ENCODE measurements at regions not wholly inside any gene's neighbourhood (a gene's known extent, or its start where the extent isn't known, plus 50 kb on each side); places are given as distances from the start of the nearest gene placed in this dataset.

DNA sequence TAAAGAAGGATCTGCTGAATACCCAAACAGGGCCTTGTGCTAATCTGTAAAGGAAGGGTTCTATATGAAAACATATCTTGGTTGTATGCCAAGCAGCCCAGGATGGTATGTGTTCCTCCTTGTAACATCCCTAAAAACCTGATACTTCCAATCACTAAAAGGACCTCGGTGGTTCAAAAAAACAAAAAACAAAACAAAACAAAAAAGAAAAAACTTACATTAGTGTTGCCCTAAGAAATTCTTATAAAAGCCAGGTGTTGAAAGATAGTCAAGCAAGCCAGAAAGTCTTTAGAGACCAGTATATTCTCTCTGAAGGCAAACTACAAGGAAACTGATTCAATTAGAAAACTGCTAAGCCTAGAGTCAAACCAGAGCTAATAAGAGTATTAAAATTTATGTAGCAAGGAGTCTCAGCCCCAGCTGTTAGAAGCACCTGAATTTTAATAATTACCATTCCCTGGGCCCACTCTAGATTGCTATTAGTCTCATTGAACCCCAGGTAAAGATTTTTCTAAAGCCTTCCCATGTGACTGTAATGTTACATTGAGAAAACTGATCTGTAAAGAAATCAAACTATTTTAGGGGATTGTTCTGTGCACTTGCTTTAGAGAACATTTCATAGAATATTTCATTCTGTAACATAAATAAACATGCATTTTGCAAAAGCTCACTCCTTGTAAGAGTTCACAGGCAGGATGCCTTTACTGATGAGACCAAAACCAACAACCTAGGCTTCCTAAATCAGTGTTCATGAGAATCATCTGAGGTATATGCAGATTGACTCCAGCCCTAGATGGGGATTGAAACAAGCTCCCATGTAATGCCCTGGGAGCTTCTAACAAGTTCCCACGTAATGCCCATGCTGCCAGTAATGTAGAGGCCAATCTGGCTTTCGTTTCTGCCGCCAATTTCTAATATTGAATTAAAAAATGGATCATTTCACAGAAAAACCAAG is 95.2 kb upstream of the BTN3A2 start:
- Histone ChIP-seq H3K4me2 (ENCODE audit: insufficient read depth, insufficient read length, low read length) (peak overlapping the region; percentile 92), H2BK120ac (ENCODE audit: low read depth, low read length, poor library complexity, severe bottlenecking) (no peak overlapping the region), H4K20me1 (ENCODE audit: control insufficient read depth, insufficient read depth, insufficient read length) (no peaks in the 10 kb centered on the region), H3K9ac (ENCODE audit: extremely low read depth, insufficient read length, low read length) (peak overlapping the region; percentile 99), H3K14ac (ENCODE audit: insufficient read depth, low read length) (peak overlapping the region; percentile 4; the same call in 1 of the 2 replicates), H3K27me3 (ENCODE audit: insufficient read depth, low read length) (no peaks in the 10 kb centered on the region), H4K5ac (ENCODE audit: insufficient read length, low read depth, low read length) (no peak overlapping the region), H2BK12ac (ENCODE audit: insufficient read length, low read depth, low read length) (no peak overlapping the region), H3K9me3 (ENCODE audit: control insufficient read depth, low read depth, low read length) (no peaks in the 10 kb centered on the region), H3K79me2 (ENCODE audit: insufficient read depth, low read length) (no peaks in the 10 kb centered on the region; the same call in 1 of the 2 replicates), H3K79me1 (ENCODE audit: insufficient read depth, low read depth, low read length, poor library complexity, severe bottlenecking) (no peaks in the 10 kb centered on the region), H2AFZ (ENCODE audit: low read length) (no peak overlapping the region), H3K27ac (ENCODE audit: insufficient read length, low read depth, low read length) (peak overlapping the region; percentile 86), H2BK20ac (ENCODE audit: low read depth, low read length, poor library complexity, severe bottlenecking) (no peak overlapping the region), H2BK5ac (ENCODE audit: insufficient read length, low read length) (no peak overlapping the region), H2BK15ac (ENCODE audit: low read depth, low read length) (no peak overlapping the region), H3T11ph (ENCODE audit: low read length) (no peak overlapping the region), H4K8ac (replicated peaks; ENCODE audit: insufficient read length, low read depth, low read length) (no peak overlapping the region), H3K56ac (ENCODE audit: insufficient read length, low read depth, low read length) (no peak overlapping the region), H4K91ac (ENCODE audit: insufficient read length, low read depth, low read length) (no peak overlapping the region), H3K18ac (ENCODE audit: insufficient read length, low read depth, low read length) (peak overlapping the region; percentile 22), H3K23me2 (ENCODE audit: insufficient read length, low read depth, low read length, poor library complexity, severe bottlenecking) (peaks cover 23% of the 10 kb centered on the region), H3K4me1 (ENCODE audit: insufficient read depth, low read length) (no peaks in the 10 kb centered on the region; the same call in 1 of the 2 replicates), H2AK5ac (ENCODE audit: insufficient read length, low read length) (no peak overlapping the region), H3K4ac (ENCODE audit: low read depth, low read length) (no peak overlapping the region), H3K23ac (ENCODE audit: insufficient read length, low read depth, low read length) (no peak overlapping the region)
- peak overlapping the region in 2 of 3 experiments; percentile 98 to 99 for H3K27ac Mint-ChIP-seq
- no peaks in the 10 kb centered on the region; a peak in 2 of 7 replicates for H3K36me3 Mint-ChIP-seq (ENCODE audit: insufficient read depth in 1 of 3, low read depth in 3 of 3)
- H3K4me3 Mint-ChIP-seq, result no peak overlapping the region
- peaks cover 24 to 25% of the 10 kb centered on the region in 2 experiments for H3K4me1 Mint-ChIP-seq
- no peaks in the 10 kb centered on the region for H3K9me3 Mint-ChIP-seq
- TF ChIP-seq, protein P1, sequence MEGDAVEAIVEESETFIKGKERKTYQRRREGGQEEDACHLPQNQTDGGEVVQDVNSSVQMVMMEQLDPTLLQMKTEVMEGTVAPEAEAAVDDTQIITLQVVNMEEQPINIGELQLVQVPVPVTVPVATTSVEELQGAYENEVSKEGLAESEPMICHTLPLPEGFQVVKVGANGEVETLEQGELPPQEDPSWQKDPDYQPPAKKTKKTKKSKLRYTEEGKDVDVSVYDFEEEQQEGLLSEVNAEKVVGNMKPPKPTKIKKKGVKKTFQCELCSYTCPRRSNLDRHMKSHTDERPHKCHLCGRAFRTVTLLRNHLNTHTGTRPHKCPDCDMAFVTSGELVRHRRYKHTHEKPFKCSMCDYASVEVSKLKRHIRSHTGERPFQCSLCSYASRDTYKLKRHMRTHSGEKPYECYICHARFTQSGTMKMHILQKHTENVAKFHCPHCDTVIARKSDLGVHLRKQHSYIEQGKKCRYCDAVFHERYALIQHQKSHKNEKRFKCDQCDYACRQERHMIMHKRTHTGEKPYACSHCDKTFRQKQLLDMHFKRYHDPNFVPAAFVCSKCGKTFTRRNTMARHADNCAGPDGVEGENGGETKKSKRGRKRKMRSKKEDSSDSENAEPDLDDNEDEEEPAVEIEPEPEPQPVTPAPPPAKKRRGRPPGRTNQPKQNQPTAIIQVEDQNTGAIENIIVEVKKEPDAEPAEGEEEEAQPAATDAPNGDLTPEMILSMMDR (conservative IDR thresholded peaks at IDR 0.05), result no peak
- no CpG with 5 or more reads among the region's 4 CpGs for WGBS (ENCODE audit: extremely low coverage, insufficient read length, low lambda C conversion rate)
- H3K27me3 Mint-ChIP-seq (ENCODE audit: low read depth), result peaks cover 3% of the 10 kb centered on the region
- DNase-seq, result no peak

All from H9 (cell line).